NCI-H2196 (cell line): ENCODE measurements at regions not wholly inside any gene's neighbourhood (a gene's known extent, or its start where the extent isn't known, plus 50 kb on each side); places are given as distances from the start of the nearest gene placed in this dataset.

Experiments used
- DNase-seq: peaks from one replicate; lab custom pipeline; 2025; ENCODE audit not compliant: unreplicated experiment; lab: John Stamatoyannopoulos, UW

- DNase-seq = no peak
Observed at GRCh38 chr9:107620801-107621200, 131.2 kb upstream of the KLF4 start.

- no peak for DNase-seq
Observed at GRCh38 chr9:107620236-107620635, 130.7 kb upstream of the KLF4 start.

GRCh38 chr9:107615321-107615720 lies 125.8 kb upstream of the KLF4 start:
- DNase-seq = no peak

- no peak for DNase-seq
Observed at GRCh38 chr9:107614765-107615164, 125.2 kb upstream of the KLF4 start.

GRCh38 chr9:107613321-107613720 lies 123.8 kb upstream of the KLF4 start:
- no peak for DNase-seq

GRCh38 chr9:107612136-107612535 lies 122.6 kb upstream of the KLF4 start:
- DNase-seq = no peak

- no peak for DNase-seq
Observed at GRCh38 chr9:107609547-107609946, 120.0 kb upstream of the KLF4 start.

- no peak for DNase-seq
Observed at GRCh38 chr9:107606149-107606790, 116.7 kb upstream of the KLF4 start.

- no peak for DNase-seq
Observed at GRCh38 chr9:107605041-107605440, 115.5 kb upstream of the KLF4 start.

- DNase-seq = no peak
Observed at GRCh38 chr9:107603281-107603680, 113.7 kb upstream of the KLF4 start.

GRCh38 chr9:107600060-107600573 lies 110.5 kb upstream of the KLF4 start:
- DNase-seq = no peak

- DNase-seq = no peak
Observed at GRCh38 chr9:107597743-107598217, 108.2 kb upstream of the KLF4 start.

- no peak for DNase-seq
Observed at GRCh38 chr9:107594908-107595530, 105.5 kb upstream of the KLF4 start.

GRCh38 chr9:107593224-107593870 lies 103.8 kb upstream of the KLF4 start:
- DNase-seq = no peak

- no peak for DNase-seq
Observed at GRCh38 chr9:107592424-107592823, 102.9 kb upstream of the KLF4 start.

- DNase-seq = no peak
Observed at GRCh38 chr9:107591781-107592180, 102.2 kb upstream of the KLF4 start.

- no peak for DNase-seq
Observed at GRCh38 chr9:107588393-107588792, 98.8 kb upstream of the KLF4 start.

GRCh38 chr9:107587191-107587963 lies 97.8 kb upstream of the KLF4 start:
- DNase-seq = no peak

- DNase-seq = no peak
Observed at GRCh38 chr9:107586493-107586892, 96.9 kb upstream of the KLF4 start.

- DNase-seq = no peak
Observed at GRCh38 chr9:107585465-107585864, 95.9 kb upstream of the KLF4 start.

GRCh38 chr9:107584944-107585343 lies 95.4 kb upstream of the KLF4 start:
- DNase-seq = no peak
